GM18508 (cell line): ENCODE measurements at regions not wholly inside any gene's neighbourhood (a gene's known extent, or its start where the extent isn't known, plus 50 kb on each side); places are given as distances from the start of the nearest gene placed in this dataset.
"Not testable (repeated sequence)": the region's sequence is repeated elsewhere in the genome, so short reads cannot be mapped to it uniquely, and the experiment has no call there.

Experiments
- ATAC-seq: cut with Tn5 transposase; IDR thresholded peaks from one replicate; pipeline ENCODE4 v1.9.1; 2021; ENCODE audit warnings: moderate number of reproducible peaks; ENCODE audit not compliant: insufficient read depth, unreplicated experiment

DNA sequence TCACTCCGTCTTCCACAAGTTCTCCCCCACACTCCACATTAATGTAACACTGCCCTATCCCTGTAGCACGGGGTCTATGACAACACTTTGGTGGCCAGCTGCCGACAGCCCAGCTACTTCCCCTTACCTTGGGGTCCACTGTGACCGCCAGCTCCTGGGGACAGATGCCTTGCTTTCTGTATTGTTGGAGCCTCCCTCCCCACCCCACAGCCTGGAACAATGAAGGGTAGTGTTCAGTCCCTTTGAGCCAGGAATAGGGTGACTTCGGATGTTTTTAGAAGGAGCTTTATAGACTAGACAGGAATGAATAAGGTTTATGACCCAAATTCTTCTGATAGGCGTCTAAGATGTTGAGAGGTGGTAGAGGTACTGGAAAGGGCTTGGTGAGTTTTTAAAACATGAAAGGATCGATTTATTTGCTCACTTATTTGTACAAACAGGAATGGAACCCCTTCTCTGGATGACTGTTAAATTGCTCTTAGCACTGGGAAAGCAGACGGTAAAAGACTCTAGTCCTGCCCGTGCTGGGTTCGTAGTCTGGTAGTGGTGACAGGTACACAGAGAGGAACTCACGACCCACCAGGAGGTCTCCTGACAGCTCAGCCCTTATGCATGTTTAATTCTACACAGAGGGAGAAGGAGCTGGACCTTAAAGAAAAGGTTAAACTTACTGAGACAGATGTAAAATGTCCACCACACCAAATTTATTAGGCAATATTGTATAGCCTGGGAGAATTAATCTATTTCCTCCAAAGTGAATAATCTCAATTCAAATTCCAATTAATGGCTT is 90.9 kb downstream of the MYCN start:
- no peak for ATAC-seq

DNA sequence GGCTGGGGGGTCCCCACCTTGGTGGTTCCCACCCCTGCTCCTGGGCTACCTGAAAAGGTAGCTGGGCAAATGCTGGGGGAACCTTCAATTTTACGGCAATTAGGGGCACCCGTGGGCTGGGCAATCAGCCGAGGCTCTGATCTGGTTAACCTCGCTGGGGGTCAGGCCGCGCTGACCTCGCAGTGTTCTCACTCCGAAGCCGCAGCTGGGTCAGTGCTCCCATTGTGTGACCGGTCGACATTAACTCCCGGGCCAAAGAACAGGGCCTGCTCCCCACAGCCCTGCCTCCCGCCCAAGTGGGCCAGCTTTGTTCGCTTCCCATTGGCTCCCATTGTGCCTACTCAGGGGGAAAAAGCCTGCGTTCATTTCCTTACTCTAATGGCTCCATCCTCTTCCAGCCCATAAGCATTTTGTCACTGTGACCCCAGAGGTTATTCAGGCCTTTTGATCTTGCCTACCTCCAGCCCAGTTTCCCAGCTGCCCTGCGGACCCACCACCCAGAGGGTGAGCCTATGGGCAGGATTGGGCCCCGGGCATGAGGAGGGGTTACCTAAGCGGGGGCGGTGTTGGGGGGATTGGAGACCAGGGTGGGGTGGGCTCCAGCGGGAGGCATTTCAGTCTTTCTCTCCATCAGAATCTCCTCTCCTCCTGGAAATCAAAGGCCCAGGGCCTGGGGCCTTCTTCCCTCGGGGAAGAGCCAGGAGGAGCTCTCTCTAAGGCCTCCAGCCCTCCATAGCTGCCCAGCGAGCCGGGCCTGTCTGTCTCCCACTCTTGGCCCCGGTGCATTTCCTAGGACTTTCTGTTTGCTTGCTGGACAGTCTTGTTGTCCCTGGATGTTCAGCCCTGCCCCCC is 90.1 kb downstream of the MYCN start:
- no peak for ATAC-seq

DNA sequence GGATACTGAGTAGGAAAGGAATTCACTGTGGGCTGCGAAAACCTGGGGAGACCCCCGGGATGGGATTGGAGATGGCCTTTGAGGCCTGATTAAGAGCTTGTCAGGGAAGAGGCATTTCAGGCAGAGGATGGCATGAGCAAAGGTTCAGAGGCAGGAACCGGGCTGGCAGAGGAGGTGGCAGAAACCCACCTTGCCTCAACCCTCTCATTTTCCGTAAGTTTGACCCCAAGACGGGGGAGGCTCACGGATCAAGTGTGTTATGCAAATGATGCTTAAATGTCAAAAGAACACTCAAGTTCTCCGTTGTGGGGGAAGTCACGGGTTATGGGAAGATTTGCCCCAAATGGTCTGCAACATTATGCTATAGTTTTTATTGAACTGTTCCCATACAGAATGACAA is 88.3 kb downstream of the MYCN start:
- ATAC-seq, result no peak

DNA sequence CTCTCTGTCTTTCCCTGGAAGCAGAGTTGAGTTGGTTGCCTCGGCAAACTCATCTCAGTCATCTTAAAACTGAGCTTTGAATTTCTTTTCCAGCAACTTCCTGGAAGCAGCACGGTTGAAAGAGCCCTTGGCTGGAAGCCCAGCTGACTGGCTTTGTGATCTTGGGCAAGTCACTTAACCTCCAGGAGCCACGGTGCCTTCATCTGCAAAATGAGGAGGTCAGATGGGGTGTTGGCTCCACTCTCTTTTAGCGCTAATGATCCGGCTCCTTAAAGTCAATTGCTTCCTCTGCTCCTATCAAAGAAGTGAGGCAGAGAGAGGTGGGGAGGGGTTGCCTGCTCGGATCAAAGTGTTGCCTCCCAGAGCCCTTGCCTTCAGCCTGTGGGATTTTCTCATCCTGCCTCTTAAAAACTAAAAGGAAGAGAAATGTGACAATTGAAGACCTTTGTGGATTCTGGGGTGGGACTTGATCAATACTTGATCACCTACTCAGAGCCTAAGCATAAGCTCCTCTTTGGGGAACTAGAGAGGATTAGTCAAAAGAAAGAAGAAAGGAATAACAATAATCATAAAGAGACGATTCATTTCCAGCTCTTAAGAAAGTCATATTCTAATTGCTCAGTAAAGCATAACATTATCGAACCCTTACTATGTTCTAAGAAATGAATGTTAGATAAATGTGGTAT is 86.6 kb downstream of the MYCN start:
- no peak for ATAC-seq

DNA sequence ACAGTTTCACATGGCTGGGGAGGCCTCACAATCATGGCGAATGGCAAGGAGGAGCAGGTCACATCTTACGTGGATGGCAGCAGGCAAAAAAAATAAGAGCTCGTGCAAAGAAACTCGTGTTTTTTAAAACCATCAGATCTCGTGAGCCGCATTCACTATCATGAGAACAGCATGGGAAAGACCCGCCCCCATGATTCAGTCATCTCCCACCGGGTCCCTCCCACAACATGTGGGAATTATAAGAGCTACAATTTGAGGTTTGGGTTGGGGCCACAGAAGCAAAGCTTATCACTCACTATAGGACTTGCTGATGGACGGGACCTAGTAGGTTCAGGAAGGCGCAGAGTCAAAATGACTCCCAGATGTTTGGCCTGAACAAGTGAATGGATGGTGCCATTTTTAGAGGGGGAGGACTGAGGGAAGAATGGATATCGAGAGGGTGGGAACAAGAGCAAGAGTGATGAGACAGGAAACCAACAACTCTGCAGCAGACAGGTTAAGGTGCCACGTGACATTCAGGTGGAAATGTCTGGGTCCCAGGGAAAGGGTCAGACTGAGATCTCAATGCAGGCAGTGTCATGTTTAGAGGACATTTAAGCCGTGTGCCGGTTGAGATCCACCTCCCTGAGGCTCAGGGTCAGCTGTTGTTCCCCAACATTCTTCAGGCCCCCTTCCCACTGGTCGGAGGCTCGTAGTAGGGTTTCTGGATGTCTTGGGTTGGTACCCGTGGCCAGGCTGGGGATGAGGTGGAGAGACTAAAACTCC is 85.7 kb downstream of the MYCN start:
- no peak for ATAC-seq

DNA sequence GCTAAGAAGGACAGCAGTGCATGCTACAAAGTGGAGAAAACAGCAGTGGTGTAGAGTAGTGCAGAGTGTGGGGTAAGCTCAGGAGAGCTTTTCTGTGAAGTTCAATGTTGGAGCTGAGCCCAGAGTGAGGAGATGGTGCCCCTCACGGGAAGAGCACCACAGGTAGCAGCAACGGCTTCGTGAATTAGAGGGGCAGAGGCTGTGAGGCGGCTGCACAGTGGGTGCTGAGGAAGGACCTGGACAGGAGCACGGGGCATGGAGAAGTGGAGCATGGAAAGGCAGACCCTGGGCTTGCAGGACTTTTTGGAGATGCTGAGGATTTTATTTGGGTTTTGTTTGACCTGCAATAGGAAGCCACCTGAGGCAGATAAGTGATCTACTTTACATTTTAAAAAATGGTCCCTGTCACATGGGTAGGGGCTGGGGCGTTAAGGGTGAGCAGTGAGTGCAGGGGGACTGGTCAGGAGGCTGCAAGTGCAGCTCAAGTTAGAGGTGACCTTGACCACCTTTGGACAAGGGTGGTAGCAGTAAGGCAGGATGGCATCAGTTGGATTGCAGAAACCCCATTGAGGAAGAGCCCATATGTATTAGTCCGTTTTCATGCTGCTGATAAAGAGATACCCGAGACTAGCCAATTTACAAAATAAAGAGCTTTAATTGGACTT is 85.0 kb downstream of the MYCN start:
- no peak for ATAC-seq

DNA sequence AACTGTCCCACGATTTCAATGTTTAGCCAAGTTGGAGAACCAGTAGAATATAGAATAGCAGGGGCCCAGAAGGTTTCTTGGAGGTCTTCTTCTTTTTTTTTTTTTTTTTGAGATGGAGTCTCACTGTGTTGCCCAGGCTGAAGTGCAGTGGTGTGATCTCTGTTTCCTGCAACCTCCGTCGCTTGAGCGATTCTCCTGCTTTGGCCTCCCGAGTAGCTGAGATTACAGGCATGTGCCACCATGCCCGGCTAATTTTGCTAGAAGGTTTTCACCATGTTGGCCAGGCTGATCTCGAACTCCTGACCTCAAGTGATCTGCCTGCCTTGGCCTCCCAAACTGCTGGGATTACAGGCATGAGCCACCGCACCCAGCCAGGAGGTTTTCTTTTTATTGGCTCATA is 84.3 kb downstream of the MYCN start:
- ATAC-seq, result not testable (repeated sequence)

DNA sequence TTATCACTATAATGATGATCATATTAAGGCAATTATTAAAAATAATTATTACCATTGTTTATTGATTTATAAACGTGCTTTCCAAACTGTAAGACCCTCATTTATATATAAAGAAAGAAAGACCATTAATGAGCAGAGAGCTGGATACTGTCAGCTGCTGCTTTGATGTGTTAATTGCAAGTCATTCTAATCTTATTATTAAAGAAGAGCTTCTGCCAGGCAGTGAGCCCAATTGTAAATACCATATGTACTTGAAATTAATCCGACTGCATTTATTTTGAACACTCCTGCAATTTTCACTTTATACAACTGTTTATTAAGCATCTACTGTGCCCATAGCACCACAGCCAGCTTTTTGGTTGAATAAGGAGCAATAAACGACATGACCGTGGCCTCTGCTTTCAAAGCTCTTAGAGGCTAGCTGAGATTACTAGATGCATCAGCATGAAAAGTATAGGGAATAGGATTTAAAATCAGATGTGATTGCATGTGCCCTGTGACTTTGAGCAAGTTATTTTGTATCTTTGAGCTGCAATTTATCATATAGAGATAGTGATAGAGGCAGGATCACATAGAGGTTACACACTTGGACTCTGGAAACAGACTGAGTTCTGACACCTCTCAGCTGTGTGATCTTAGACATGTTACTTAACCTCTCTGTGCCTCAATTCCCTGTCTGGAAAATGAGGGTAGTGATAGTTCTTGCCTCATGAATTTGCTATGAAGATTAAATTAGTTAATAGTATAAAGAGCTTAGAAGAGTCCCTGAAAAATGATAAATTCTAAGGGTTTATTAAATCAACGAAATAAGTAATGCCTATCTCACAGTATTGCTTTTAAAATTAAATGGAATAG is 83.4 kb downstream of the MYCN start:
- no peak for ATAC-seq

DNA sequence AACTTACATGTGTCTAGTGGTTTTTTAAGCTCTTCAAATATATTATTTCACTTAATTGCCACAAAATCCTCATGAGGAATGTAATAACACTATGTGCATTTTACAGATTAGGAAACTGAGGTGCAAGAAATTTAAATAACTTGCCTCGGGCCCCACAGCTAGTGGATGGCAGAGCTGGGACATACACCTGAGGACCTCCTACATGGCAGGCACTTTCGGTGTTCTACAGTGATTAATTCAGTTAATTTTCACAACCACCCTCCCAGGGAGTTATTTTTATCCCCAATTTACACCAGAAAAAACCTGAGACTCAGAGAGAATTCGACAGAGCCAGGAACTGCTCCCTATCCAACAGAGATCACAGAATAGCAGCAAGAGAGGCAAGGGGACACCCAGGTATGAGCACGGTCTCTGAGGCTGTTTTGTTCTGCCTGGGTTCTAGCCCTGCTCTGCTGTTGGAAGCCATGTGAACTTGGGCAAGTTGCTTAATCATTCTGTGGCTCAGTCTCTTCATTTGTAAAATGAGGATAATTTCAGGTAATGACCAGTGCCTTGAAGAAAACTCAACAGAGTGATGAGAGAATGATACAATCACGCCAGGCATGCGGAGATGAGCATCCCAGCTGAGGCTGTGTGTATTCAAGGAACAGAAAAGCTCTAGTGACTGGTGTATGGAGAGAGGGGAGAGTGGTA is 82.3 kb downstream of the MYCN start:
- no peak for ATAC-seq

DNA sequence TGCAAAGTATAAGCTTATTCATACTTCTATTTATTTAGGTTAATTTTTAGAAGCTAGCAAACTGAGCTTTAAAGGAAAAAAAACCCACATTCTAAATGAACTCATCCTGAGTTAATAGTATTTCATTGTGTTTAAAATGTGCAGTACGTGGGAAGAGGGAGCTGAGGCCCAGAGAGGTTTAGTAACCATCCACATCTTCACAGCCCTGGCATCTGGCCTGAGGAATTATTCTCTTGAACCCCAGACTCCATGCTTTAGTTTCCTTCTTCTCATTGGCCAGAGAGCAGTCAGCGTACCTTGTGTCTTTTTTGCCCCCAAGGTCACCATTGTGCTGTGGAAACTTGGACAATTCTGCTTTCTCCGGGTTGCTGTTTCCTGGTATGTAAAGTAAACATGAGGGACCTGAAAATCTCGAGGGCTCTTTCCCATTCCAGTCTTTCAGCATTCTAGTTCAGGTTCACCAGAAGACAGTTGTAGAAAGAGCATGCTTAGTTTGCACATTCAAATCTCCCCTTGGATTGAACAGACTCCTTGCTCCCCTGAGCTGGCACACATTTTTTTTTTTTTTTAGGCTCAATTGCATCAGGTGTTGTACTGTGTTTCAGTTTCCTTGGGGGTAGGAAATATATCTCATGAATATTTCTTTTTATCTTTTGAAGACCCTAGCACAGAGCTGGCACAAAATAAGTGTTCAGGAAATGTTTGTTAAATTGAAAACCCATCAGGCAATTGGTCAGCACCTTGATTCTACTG is 81.4 kb downstream of the MYCN start:
- ATAC-seq, result no peak

DNA sequence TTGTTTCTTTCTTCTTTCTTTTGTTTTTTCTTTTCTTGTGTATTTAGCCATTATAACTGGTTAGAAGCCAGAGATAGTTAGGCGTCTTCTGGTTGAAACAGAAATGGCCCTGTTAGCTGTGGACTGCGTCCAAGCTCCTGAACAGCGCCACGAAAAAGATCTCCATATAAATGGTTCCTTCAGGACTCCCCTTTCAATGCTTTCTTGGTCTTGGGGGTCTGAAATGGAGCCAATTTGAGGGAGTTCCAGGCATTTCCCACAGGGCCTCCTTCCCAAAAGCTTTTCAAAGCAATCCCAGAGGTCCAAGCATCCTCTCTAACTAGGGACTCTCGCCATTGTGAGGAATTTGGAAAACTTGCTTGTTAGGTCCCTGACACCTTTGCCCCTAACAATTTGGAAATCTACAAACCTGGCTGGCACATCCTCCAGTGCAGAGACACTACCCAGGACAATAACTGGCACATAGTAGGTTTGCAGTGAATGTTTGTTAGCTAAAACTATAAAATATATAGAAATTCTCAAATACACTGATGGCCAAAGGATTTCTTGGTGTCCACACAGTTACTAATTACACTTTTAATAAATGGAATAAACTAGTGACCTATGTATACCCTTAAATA is 80.1 kb downstream of the MYCN start:
- ATAC-seq, result no peak

DNA sequence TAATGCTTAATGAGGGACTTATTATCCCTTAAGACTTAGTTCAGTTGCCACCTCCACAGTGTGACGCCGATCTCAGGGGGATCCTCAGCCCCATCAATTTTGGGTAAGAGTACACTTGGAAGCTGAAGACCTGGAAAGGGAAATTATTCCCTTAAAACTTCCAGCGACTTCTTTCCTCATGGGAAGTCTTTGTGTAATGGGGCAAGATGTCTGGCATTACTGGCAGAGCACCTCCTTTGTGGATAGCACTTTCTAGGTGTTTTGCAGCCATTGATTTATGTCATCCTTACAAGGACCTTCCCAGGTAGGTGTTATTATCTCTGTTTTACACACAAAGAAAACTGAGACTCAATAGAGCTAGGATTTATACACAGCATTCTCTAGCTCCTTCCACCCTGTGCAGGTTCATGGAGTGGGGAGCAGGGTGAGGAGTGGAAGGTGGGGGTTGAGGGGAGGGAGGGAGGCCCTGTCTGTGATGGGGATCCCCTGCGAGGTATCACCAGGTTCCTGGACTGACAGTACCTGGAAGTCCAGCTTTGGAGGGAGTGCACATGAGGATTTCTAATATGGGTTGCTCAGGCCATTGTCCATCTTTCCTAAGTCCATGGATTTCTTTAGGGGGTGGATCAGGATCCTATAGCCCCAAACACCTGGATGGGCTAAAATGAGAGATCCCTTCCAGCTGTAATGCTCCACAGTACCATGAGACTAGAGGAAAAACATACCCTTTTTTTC is 79.4 kb downstream of the MYCN start:
- ATAC-seq, result no peak

DNA sequence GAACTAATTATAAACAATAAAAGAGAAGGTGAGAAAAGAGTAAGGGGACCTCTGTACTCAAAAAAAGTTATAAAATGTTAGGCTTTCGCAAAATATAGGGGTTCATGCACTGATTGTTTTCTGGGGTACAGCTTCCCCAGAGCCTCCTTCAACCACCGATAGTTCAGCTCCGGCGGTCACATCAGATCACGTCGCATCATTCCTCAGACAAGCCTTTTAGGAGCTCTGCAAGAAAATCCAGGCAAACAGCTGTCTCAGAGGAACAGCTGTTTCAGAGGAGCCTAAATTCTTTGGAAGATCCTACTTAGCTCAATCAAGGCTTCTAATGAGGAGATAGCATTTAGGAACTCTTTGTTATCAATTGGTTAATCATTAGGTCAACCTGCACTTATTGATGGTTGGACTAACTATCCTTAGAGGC is 78.7 kb downstream of the MYCN start:
- ATAC-seq, result no peak

DNA sequence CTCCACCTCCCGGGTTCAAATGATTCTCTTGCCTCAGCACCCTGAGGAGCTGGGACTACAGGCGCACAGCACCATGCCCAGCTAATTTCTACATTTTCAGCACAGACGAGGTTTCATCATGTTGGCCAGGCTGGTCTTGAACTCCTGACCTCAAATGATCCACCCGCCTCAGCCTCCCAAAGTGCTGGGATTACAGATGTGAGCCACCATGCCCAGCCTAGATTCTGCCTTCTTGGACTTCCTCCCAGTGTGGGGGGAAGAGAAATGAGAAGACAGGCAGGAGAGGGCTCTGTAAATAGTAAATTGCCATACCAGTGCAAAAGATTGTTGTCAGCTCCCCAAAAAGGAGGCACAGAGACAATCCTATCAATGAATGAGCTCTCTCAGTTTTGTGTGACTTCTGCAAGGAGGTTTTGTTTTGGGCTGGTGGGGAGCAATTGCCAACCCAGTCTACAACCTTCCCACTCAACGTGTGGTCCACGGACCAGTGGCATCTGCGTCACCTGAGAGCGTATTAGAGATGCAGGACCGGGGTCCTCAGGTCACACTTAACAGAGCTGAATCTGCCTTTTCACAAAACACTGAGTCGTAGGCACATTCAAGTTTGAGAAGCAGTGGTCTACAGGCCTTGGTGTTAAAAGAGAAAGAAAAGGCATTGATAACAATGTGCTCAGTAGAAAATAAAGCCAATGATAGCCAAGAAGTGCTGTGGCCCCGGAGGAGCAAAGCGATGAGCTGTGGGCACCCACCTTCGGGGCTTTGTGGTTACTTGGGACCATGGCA is 78.1 kb downstream of the MYCN start:
- ATAC-seq, result no peak

DNA sequence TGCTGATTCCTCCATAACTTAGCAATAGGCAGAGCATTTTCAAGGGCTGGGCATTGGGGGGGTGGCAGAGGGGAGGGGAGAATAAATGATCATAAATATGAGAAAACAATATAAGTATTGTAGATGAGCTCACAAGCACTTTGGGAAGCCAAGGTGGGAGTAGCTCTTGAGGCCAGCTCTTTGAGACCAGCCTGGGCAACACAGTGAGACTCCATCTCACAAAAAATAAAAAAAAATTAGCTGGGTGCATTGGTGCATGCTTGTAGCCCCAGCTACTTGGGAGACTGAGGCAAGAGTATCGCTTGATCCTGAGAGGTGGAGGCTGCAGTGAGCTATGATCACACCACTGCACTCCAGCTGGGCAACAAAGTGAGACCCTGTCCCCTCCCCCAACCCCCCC is 75.9 kb downstream of the MYCN start:
- no peak for ATAC-seq

DNA sequence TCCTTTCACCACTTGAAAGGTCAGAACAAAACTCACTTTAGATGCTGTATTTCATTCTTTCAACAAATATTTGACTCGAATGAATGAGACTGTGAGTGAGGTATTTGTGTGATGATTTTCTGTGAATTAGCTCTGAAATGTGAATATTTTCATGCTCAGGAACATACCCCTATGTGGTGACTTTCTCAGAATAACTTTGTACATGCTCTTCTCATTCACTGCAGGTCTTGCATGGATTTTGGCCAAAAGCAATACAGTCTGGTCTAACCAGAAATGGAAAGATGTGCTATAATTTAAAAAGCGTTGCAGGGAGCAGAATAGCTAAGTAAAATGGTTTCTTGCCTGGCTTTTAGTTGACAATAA is 75.5 kb downstream of the MYCN start:
- no peak for ATAC-seq
